ENCODE measurements at regions not wholly inside any gene's neighbourhood (a gene's known extent, or its start where the extent isn't known, plus 50 kb on each side); places are given as distances from the start of the nearest gene placed in this dataset.

DNA sequence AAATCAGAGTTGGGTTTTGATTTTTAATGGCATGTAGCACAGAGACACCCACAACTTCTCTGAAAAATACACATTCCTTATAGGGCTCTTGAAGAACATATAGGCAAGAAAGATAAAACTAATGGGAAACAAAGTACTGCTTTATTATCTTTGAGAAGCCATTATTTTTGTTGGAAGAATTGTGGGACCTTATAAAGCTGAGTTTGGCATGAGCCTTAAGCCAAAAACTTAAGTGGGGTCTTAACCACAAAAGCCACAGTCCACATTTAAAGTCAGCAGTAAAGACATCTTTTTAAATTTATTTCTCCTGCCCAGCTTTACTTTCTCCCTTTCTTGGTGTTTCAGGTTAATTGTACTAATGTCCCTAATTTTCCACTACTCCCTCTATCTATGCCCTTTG is 1297.3 kb downstream of the C4orf33 start:
- FAIRE-seq (no peak), DNase-seq (ENCODE audit: insufficient read length, low spot score) (no peak)

DNA sequence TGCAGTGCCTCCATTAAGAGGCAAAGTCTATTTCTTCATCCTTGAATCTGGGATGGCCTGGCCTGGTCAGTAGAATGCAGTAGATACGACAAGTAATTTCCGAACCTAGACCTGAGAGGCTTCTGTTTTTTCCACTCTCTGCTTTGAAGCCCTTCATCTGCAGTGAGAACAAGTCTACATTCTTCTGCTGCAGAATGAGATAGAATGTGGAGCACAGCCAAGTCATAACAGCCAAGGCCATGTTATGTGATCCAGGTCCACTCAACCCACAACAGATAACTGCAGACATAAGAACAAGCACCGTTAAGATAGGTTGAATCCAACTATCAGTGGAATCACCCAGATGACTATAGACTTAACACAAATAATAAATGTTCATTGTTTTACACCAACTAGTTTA is 1297.7 kb downstream of the C4orf33 start:
- DNase-seq (ENCODE audit: insufficient read length, low spot score) (no peak), FAIRE-seq (no peak)

DNA sequence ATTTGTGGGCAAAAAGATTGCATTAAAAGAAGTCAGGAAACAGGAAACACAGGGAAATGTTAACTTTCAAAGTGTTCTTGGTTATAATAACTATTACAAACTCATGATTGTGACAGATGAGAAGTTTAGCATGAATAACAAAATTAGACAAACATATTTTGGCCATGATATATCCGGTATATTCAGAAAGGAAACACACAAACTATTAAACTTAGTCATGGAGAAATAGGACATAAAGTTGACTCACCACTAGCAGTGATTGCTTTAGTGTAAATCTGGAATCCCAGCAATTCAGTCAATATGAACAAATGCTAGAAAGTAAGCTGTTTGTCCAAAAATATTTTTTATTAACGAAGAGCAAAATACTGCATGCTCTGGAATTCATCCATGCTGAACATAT is 1299.9 kb downstream of the C4orf33 start:
- no peak for FAIRE-seq
- no peak for DNase-seq (ENCODE audit: insufficient read length, low spot score)

DNA sequence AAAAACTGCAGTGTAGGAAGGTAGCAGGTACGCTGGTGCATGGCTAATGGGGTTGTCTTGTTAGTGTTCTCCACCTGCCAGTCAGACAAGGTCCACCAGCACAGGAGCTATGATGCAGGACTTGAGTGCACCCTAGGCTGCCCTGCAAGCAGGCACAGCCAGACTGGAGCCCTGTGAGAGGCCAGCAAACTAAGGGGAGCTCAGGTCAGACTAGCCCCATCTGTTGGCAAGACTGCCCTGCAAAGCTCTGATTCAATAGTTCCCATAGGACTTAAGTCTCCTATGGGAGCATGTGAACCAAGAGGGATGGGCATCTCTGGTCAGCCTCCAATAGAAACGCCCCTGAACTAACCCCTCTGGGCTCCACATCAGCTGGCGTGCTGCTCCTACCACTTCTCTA is 1307.3 kb downstream of the C4orf33 start:
- no peak for FAIRE-seq
- no peak for DNase-seq (ENCODE audit: insufficient read length, low spot score)

DNA sequence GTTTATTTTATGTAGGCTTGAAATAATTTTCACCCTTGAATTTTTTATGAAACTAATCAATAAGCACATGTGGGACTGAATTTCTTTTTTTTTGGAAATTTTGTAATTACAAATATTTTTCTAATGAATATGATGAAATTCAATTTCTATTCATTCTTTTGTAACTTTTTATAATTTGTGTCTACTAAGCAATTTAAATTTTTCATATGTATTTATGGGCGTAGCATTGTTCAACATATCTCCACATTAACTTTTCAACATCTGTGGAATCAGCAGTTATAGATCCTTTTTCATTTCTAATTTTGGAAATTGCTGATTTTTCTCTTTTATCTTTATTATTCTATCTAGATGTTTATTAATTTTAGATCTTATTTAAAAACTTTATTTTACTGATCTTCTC is 1320.3 kb downstream of the C4orf33 start:
- FAIRE-seq: no peak
- DNase-seq (ENCODE audit: insufficient read length, low spot score): no peak

DNA sequence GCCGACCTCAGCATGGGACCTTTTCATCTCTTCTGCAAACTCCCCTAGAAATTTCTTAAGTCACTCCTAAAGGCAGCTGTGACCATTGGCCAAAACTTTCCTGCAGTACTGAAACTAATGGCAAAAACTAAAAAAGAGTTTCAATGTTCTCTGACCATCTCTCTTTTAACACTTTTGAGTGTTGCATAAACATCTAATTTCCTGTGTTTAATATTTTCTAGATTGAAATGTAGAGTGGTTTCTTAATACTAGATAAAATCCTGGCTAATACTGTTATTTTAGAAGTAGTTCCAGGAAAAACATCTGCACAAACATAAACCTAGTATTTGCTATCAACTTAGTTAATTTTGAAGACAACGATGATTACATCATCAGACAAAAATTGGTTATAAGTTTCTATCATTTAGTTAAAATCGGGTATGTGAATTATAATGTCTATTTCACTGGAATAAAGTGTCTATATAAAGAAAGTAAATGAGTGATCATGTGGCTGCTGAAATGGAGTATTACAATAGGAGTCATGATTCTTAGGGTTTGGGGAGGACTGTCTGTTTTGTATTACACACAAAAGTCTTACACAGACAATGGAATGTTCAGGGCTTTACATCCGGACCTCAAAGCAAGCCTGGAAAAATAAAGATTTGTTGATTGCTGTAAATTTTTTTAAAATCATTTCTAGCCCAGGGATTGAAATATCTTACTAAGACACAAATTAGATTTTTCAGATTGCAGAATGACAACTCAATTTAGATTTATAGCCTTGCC is 1323.4 kb downstream of the C4orf33 start:
- no peak for DNase-seq (ENCODE audit: insufficient read length, low spot score)

DNA sequence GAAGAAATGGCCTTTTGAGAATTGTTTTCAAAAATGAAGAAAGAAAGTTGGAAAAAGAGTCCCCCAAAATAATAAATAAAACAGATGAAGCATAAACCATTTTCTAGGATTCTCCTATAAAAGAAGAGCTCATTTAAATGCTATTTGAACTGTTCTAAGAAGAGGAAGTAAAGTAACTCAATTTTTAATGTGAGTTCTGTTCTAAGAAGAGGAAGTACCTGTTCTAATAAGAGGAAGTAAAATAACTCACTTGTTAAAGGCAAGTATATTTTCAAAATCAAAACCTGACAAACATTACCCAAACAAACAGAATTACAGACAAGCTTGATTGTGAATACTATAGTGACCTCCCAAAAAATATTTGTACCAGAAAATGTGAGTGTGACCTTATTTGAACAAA is 1326.3 kb downstream of the C4orf33 start:
- FAIRE-seq: no peak
- DNase-seq (ENCODE audit: insufficient read length, low spot score): no peak

More for the DNA sequence above, 1323.4 kb downstream of the C4orf33 start:
- no peak for FAIRE-seq

DNA sequence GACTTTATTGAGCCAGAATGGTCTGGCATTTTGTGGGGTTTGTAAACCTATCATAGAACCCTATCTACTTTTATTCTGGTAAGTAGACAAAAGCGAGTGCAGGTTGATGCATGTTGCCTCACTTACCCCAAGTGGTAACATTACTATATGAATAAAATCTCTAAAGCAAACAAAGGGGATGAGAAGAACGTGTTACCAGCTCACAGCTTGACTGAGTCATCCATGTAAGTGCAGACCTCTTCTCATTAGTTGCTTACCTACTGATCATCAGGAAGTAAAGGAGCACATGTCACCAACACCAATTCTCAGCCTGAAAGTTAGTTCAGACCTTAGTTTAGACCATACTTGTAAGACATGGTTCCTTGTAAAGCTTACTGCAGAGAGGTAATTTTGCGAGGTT is 1328.3 kb downstream of the C4orf33 start:
- DNase-seq (ENCODE audit: insufficient read length, low spot score) (no peak), FAIRE-seq (no peak)

DNA sequence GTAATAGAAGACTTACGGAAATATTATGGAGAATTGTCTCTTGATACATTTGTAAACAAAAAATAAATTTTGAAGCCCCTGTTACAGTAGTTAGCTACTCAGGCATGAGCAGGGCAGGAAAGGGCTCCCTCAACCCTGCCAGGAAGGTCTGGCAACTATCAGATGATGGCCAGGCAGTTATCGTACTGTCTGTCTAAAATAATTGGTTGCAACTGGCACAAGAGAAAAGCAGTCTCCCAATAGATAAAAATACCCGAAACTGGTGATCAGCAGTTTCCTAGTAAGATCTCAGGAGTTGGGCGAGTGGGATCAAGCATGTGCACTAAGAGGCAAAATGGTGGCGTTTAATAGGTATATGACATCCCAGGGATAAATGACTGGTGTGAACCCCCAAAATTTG is 1336.3 kb downstream of the C4orf33 start:
- DNase-seq (ENCODE audit: insufficient read length, low spot score) (no peak), FAIRE-seq (no peak)

DNA sequence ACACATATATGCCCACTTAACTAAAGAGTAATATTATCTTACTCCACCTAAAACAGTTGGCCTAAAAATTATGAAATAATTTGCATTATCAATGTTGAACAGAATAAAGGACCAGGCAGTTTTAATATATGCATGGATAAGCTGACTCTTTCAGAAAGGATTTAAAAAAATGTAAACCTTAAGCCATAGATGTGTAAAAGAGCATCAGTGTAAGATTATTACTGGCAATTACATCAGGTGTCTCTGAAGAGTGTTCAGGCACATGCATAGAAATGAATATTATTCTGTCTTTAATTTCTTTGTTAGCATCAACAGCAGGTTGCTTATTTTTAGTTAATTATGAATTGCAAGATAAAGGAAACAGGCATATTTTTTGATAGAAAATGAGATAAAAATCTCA is 1353.8 kb downstream of the C4orf33 start:
- no peak for FAIRE-seq

DNA sequence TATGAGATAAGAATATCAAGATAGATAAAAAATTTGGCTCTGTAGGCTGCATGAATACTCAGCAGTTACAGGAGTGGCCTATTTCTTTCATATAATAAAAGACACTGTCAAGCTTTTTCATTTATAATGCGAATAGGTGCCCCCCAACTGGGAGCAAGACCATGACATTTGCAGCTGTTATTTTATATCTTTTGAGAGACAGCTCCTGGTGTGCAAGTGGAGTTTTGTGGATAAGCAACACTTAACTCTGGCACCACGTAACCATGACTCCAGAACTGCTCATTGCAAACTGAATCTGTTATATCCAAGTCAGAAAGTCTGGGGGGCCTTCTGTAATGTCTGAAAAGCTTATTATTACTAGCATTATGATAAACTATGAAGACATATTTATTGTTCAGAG is 1372.4 kb downstream of the C4orf33 start:
- FAIRE-seq: no peak
- no peak for DNase-seq (ENCODE audit: insufficient read length, low spot score)

More for the DNA sequence above, 1353.8 kb downstream of the C4orf33 start:
- no peak for DNase-seq (ENCODE audit: insufficient read length, low spot score)

DNA sequence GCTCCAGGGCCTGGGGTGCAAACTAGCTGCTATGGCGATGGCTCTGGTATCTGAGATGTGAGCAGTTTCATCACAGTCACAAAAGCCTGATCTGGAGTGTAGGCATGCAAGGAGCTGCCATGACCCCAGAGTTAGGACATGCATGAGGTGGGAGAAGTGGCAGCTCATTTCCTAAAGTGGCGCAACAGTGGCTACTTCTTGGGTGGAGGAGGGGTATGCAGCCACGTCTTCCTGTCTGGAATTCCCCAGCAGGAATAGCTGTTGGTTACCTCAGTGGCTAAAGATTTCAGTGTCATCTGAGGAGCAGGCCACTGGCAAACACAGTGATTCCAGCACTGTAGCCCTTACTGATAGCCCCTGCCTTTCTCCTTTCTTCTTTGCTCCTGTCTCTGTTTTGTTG is 1382.5 kb downstream of the C4orf33 start:
- no peak for FAIRE-seq
- DNase-seq (ENCODE audit: insufficient read length, low spot score): no peak

DNA sequence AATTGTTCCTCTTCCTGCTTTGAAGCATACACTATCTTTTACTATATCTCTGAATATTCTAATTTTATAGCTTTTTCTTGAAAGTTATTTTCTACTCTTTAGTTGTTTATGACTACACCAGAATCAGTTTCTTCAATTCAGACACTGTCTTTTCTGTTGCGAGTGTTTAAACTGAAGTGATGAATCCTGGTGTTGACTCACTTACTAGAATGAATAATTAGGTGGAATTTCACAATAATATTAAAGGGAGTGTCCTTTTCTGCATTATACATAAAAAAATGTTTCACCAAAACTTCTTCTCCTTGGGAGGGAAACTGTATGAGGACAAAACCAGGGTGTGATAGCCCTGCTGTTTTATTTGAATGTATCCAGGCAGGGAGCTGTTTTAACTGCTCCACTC is 1383.1 kb downstream of the C4orf33 start:
- no peak for FAIRE-seq
- DNase-seq (ENCODE audit: insufficient read length, low spot score): no peak

DNA sequence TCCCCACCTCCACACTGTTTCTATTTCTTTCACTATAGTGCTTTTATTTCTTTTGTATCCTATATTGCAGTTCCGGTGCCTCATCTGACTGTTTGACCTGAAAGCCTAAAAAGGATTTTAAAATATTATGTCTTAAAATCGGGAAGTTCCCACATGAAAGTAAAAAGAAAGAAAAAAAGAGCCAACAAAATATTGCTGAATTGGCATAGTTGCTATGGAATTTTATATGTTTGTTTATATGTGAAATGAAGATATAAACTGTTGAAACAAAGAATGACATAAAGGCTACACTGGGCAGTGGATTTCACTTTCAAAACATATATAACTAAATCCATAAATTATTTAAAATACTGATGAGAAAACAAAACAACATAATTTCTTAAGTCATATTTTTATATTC is 1383.7 kb downstream of the C4orf33 start:
- no peak for FAIRE-seq
- DNase-seq (ENCODE audit: insufficient read length, low spot score): no peak

DNA sequence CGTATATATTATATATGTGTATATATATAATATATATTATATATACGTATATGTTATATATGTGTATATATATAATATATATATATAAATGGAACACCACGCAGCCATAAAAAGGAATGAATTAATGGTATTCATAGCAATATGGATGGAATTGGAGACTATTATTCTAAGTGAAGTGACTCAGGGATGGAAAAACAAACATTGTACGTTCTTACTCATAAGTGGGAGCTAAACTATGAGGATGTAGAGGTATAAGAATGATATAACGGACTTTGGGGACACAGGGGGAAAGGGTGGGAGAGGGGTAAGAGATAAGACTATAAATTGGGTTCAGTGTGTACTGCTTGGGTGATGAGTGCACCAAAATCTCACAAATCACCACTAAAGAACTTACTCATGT is 1388.9 kb downstream of the C4orf33 start:
- DNase-seq (ENCODE audit: insufficient read length, low spot score): no peak
- no peak for FAIRE-seq

DNA sequence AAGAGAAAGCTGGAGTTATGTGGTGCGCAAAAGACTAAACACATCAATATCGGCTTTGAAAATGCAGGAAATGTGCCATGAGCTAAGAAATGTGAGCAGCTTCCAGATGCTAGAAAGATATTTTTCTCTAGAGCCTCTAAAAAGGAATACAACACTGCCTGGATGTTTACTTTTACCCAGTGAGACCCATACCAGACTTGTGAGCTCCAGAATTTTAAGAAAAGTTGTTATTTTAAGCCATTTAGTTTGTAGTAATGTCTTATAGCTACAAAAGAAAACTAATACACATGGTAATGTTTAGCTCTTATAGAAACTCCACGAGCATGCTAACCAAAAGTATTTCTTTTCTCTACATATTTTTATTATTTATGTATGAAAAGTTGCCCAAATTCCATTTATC is 1389.4 kb downstream of the C4orf33 start:
- DNase-seq (ENCODE audit: insufficient read length, low spot score) (no peak), FAIRE-seq (no peak)

DNA sequence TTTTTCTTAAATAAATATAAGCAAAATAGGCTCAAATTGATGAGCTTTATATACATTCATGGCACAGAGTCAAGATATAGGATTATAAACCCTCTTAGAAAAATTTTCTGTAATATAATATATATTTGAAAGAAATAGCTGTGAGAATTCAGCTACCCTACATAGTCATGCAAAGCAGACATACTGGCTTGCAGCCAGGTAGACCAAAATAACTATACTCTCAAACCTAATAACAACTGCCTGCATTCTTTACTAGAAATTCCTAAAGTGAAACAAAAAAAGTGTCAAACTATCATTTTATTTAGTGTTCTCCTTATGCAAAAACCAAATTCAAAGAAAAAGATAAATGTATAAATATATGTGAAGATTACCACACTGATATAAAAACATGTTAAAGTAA is 1390.2 kb downstream of the C4orf33 start:
- FAIRE-seq (no peak), DNase-seq (ENCODE audit: insufficient read length, low spot score) (no peak)

DNA sequence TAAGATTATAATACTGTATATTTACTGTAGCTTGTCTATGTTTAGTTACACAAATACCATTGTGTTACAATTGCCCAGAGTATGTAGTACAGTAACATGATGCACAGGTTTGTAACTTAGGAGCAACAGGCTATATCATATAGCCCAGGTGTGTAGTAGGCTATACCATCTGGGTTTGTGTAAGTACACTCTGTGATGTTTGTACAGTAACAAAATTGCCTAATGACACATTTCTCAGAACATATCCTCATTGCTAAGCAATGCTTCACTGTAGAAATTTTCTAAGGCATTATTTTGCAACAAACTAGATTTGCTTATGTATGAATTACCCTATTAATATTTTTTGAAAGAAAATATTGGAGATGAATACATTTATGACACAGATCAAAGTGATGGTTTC is 1390.9 kb downstream of the C4orf33 start:
- DNase-seq (ENCODE audit: insufficient read length, low spot score) (no peak), FAIRE-seq (no peak)

DNA sequence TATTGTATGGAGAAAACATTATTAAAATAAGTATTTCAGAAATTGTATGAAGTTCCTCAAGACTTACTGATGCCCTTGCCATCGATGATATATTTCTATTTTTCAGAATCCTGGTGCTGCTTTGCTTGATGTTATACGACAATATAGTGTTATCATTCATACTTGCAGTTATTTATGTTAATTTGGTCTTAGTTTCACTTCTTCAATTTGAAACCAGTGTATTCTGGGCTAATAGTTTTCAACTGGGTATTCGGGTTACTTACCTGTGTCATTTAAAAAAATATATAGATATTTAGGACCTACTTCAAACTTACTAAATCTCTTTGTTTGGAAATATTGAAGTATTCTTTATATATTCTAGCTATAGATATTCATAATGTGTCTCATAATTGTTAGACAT is 1414.7 kb downstream of the C4orf33 start:
- FAIRE-seq: no peak
- DNase-seq (ENCODE audit: insufficient read length, low spot score): no peak

DNA sequence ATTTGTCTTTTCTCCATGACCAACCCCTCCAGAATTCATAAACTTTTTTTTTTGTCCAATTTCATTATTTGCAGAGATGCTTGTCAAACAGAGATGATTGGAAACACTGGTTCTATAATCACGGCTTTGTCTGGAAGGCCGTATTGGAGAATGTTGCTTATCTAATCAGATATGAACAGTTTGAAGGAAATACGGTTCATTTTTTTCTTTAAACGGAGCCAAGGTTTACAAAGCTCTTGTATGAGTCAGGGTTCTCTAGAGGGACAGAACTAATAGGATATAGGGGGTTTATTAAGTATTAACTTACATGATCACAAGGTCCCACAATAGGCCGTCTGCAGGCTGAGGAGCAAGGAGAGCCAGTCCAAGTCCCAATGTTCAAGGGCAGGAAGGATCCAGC is 1415.8 kb downstream of the C4orf33 start:
- FAIRE-seq: no peak
- DNase-seq (ENCODE audit: insufficient read length, low spot score): no peak

DNA sequence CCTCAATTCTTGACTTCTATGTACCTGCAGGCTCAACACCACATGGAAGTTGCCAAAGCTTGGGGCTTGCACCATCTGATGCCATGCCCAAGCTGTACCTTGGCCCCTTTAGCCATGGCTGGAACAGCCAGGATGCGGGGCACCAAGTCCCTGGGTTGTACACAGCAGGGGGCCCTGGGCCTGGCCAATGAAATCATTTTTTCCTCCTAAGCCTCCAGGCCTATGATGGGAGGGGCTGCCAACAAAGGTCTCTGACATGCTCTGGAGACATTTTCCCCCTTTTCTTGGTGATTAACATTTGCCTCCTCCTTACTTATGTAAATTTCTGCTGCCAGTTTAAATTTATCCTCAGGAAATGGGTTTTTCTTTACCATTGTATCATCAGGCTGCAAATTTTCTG is 1428.1 kb downstream of the C4orf33 start:
- no peak for DNase-seq (ENCODE audit: insufficient read length, low spot score)
- FAIRE-seq: no peak

DNA sequence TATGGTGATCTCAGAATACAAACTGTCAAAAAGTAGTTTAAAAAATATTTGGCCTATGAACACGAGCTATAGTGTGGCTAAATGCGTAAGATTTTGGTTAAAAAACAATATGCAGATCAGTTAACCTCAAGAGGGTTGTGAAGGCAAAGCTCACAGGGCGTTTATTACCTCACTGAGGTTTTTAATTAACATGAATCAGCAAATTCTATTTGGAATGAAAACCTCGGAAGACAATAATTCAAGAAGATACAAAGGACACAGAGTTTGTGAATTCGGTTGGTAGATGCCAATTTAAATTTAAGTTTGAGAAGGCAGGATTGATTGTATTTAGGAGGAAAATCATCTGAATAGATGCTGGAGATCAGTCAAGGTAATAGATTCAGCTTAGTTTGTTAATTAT is 1434.6 kb downstream of the C4orf33 start:
- FAIRE-seq (no peak), DNase-seq (ENCODE audit: insufficient read length, low spot score) (no peak)

DNA sequence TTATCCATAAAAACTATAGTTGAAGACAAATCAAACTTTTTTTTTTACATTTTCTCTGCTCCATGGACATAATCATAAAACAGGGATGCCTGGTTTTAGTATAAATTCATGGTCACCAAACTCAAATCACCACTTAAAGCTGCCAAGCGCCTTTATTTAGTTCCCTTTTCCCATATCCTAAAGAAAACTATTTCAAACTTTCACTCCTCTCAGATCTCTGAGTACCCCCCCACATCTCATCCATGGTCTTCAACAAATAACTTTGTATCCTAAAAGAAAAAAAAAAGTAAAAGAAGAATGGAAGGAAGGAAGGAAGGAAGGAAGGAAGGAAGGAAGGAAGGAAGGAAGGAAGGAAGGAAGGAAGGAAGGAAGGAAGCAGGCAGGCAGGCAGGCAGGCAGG is 1438.7 kb downstream of the C4orf33 start:
- FAIRE-seq (no peak), DNase-seq (ENCODE audit: insufficient read length, low spot score) (no peak)
